HepG2 (cell line): ENCODE measurements at regions not wholly inside any gene's neighbourhood (a gene's known extent, or its start where the extent isn't known, plus 50 kb on each side); places are given as distances from the start of the nearest gene placed in this dataset.

Source experiments
- ATAC-seq: fragments of 200-7000 bp; cut with Tn5 transposase; 3 replicates; pipeline ENCODE4 v1.9.1; 2020; ENCODE audit warnings: mild to moderate bottlenecking, moderate library complexity
- BruUV-seq: library from RNA; stranded (reverse); fragments of 400-500 nt; replicated peaks from 2 replicates; lab custom pipeline; 2021; lab: Mats Ljungman, UMichigan
- CTCF ChIA-PET: fragments of 300-600 bp; formaldehyde crosslinking; extraction: SDS; loops from one replicate; lab custom pipeline; 2021; ENCODE audit warnings: low total read pairs, inconsistent platforms, low intra/inter-chr PET ratio; lab: Yijun Ruan, JAX
- POLR2A ChIA-PET: fragments of 350-600 bp; sonication (Branson Sonifier 250); formaldehyde crosslinking; loops from one replicate; lab custom pipeline; 2020; ENCODE audit warnings: antibody characterized with exemption, inconsistent platforms; lab: Yijun Ruan, JAX
- DNase-seq: peaks from one replicate; pipeline ENCODE4 v3.0.0-alpha.2; 2015; ENCODE audit warnings: low spot score
- FAIRE-seq: peaks from 3 replicates; lab custom pipeline; 2011; peaks lifted over from hg19 to GRCh38; lab: Jason Lieb, UNC
- H2AFZ ChIP-seq: one replicate; pipeline ENCODE4 v1.6.1; 2011; ENCODE audit warnings: low read length, inconsistent platforms
- H3K27ac ChIP-seq: fragments of 300-600 bp; 3 replicates; pipeline ENCODE4 v1.8.0; 2011; ENCODE audit warnings: mixed run types, mild to moderate bottlenecking, mixed read lengths, low read length, inconsistent platforms; ENCODE audit not compliant: insufficient read depth; ENCODE audit errors: extremely low read length
- H3K27me3 ChIP-seq, 2 experiments: fragments of 200-600 bp in 1 of 2; 2 replicates in 1 of 2; 3 replicates in 1 of 2; pipeline versions ENCODE4 v1.6.0 to v1.8.0; 2011; ENCODE audit warnings: low read length in 2 of 2, mild to moderate bottlenecking in 2 of 2, moderate library complexity in 2 of 2, inconsistent platforms in 1 of 2; ENCODE audit not compliant: insufficient read depth in 2 of 2, control insufficient read depth in 1 of 2
- H3K36me3 ChIP-seq, 2 experiments: fragments of 200-600 bp in 1 of 2; replicated peaks in 1 of 2; 2 replicates in 1 of 2; 3 replicates in 1 of 2; pipeline versions ENCODE4 v1.5.1 to v1.8.0; 2011; ENCODE audit warnings: low read length in 2 of 2, inconsistent platforms in 1 of 2; ENCODE audit not compliant: insufficient read depth in 2 of 2, control insufficient read depth in 1 of 2
- H3K4me1 ChIP-seq: 2 replicates; pipeline ENCODE4 v1.5.1; 2012; ENCODE audit warnings: low read length, inconsistent platforms; ENCODE audit not compliant: insufficient read depth
- H3K4me2 ChIP-seq: 2 replicates; pipeline ENCODE4 v1.6.0; 2011; ENCODE audit warnings: low read depth, low read length, inconsistent platforms
- H3K4me3 ChIP-seq, 3 experiments: fragments of 200-600 bp in 1 of 3; sonication (generic), shearing (Covaris generic) in 1 of 3; replicated peaks in 1 of 3; 2 replicates each; pipeline ENCODE4 v1.5.1; 2011 to 2016; ENCODE audit warnings: low read length in 3 of 3, inconsistent platforms in 2 of 3, low read depth in 2 of 3, mild to moderate bottlenecking in 2 of 3, control low read depth in 1 of 3, mixed read lengths in 1 of 3; ENCODE audit not compliant: insufficient read depth in 1 of 3
- H3K79me2 ChIP-seq: one replicate; pipeline ENCODE4 v1.6.1; 2011; ENCODE audit warnings: low read length, inconsistent platforms; ENCODE audit not compliant: insufficient read depth
- H3K9ac ChIP-seq: 2 replicates; pipeline ENCODE4 v1.6.0; 2011; ENCODE audit warnings: mild to moderate bottlenecking, low read depth, low read length, inconsistent platforms; ENCODE audit not compliant: insufficient read depth
- H3K9me3 ChIP-seq: 2 replicates; pipeline ENCODE4 v1.5.1; 2012; ENCODE audit warnings: mild to moderate bottlenecking, low read length
- H4K20me1 ChIP-seq: 2 replicates; pipeline ENCODE4 v1.6.0; 2011; ENCODE audit warnings: inconsistent platforms, mild to moderate bottlenecking, low read length, moderate library complexity; ENCODE audit not compliant: insufficient read depth
- CC2D1A ChIP-seq: sonication (generic); formaldehyde crosslinking; IDR thresholded peaks from 2 replicates; pipeline ENCODE4 v1.8.1; 2023; ENCODE audit warnings: mild to moderate bottlenecking, missing genetic modification reagents
- GTF3A ChIP-seq: sonication (generic); formaldehyde crosslinking; conservative IDR thresholded peaks from 2 replicates; pipeline ENCODE4 v1.4.0; 2020; ENCODE audit warnings: mild to moderate bottlenecking, missing genetic modification reagents
- KAT8 ChIP-seq: IDR thresholded peaks from 2 replicates; pipeline ENCODE4 v1.6.1; 2016; ENCODE audit warnings: missing genetic modification reagents, missing compliant biosample characterization
- ZBTB3 ChIP-seq: sonication (generic); formaldehyde crosslinking; IDR thresholded peaks from 2 replicates; pipeline ENCODE4 v1.4.0; 2020; ENCODE audit warnings: low read depth, mild to moderate bottlenecking, moderate library complexity, missing genetic modification reagents, borderline replicate concordance
- ZNF234 ChIP-seq: sonication (generic); formaldehyde crosslinking; conservative IDR thresholded peaks from 2 replicates; pipeline ENCODE4 v1.5.1; 2020; ENCODE audit warnings: mild to moderate bottlenecking, missing genetic modification reagents
- ZNF292 ChIP-seq: sonication (generic); formaldehyde crosslinking; IDR thresholded peaks from 2 replicates; pipeline ENCODE4 v1.8.1; 2022; ENCODE audit warnings: mild to moderate bottlenecking, low read depth, missing genetic modification reagents, borderline replicate concordance
- ZSCAN9 ChIP-seq: IDR thresholded peaks from 2 replicates; pipeline ENCODE4 v1.6.1; 2016; ENCODE audit warnings: borderline replicate concordance
- WGBS: methylation state at CpG from one replicate; pipeline ENCODE4 v1.1.6; 2017; ENCODE audit warnings: low lambda C conversion rate; 5-methylcytosine and 5-hydroxymethylcytosine counted together
- in situ Hi-C: cut with HindIII; loops from 2 replicates; pipeline ENCODE4 v1.10.0; 2017; ENCODE audit warnings: low pct_unique_long_range_greater_than_20kb; ENCODE audit not compliant: extremely low pct_ligation_motif_present
- intact Hi-C: fragments of 100-400 bp; cut with micrococcal nuclease; formaldehyde crosslinking; loops from one replicate; pipeline ENCODE4 v1.10.0; 2022; ENCODE audit not compliant: unreplicated experiment
- TF ChIP-seq, protein P1 (sequence below): sonication (generic); formaldehyde crosslinking; IDR thresholded peaks from 2 replicates; pipeline ENCODE4 v1.8.0; 2022; ENCODE audit warnings: mild to moderate bottlenecking, missing genetic modification reagents
- TF ChIP-seq, protein P2 (sequence below): sonication (generic); formaldehyde crosslinking; IDR thresholded peaks from 2 replicates; pipeline ENCODE4 v1.4.0; 2020; ENCODE audit warnings: mild to moderate bottlenecking, missing genetic modification reagents, borderline replicate concordance

- ATAC-seq (no peak), FAIRE-seq (no peak), DNase-seq (no peak)
- Histone ChIP-seq H3K79me2 (no peaks in the 10 kb centered on the region), H3K36me3 (no peaks in the 10 kb centered on the region), H4K20me1 (no peaks in the 10 kb centered on the region), H3K9me3 (peaks cover 99% of the 10 kb centered on the region), H3K27ac (no peak overlapping the region), H2AFZ (no peak overlapping the region), H3K27me3 (no peaks in the 10 kb centered on the region), H3K9ac (no peak overlapping the region), H3K4me2 (no peak overlapping the region), H3K4me3 (no peak overlapping the region), H3K4me1 (no peaks in the 10 kb centered on the region)
- in situ Hi-C loops (no loop called here), intact Hi-C loops (no loop called here)
- TF ChIP-seq KAT8 (CRISPR knock-in tag) (no peak), ZNF292 (CRISPR knock-in tag) (no peak), CC2D1A (no peak), ZBTB3 (no peak), ZSCAN9 (CRISPR knock-in tag) (no peak), ZNF234 (CRISPR knock-in tag) (no peak), GTF3A (CRISPR knock-in tag) (no peak)
- TF ChIP-seq, protein P1, sequence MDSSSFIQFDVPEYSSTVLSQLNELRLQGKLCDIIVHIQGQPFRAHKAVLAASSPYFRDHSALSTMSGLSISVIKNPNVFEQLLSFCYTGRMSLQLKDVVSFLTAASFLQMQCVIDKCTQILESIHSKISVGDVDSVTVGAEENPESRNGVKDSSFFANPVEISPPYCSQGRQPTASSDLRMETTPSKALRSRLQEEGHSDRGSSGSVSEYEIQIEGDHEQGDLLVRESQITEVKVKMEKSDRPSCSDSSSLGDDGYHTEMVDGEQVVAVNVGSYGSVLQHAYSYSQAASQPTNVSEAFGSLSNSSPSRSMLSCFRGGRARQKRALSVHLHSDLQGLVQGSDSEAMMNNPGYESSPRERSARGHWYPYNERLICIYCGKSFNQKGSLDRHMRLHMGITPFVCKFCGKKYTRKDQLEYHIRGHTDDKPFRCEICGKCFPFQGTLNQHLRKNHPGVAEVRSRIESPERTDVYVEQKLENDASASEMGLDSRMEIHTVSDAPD (CRISPR knock-in tag) = no peak
- TF ChIP-seq, protein P2, sequence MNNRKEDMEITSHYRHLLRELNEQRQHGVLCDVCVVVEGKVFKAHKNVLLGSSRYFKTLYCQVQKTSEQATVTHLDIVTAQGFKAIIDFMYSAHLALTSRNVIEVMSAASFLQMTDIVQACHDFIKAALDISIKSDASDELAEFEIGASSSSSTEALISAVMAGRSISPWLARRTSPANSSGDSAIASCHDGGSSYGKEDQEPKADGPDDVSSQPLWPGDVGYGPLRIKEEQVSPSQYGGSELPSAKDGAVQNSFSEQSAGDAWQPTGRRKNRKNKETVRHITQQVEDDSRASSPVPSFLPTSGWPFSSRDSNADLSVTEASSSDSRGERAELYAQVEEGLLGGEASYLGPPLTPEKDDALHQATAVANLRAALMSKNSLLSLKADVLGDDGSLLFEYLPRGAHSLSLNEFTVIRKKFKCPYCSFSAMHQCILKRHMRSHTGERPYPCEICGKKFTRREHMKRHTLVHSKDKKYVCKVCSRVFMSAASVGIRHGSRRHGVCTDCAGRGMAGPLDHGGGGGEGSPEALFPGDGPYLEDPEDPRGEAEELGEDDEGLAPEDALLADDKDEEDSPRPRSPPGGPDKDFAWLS (CRISPR knock-in tag) = no peak
- BruUV-seq = no TSS peak
- WGBS = 0% methylated on average over 2 of the region's 2 CpGs
- CTCF ChIA-PET = no interaction called here
- POLR2A ChIA-PET = no interaction called here
These were observed 167.3 kb downstream of the HTR1A start for GRCh38 chr5:63794979-63795378.
